Loucy (cell line): ENCODE measurements at regions not wholly inside any gene's neighbourhood (a gene's known extent, or its start where the extent isn't known, plus 50 kb on each side); places are given as distances from the start of the nearest gene placed in this dataset.

Experiments
- H2AFZ ChIP-seq: fragments of 200-600 bp; sonication (generic); 2 replicates; pipeline ENCODE4 v1.6.0; 2016; ENCODE audit warnings: antibody characterized with exemption, mild to moderate bottlenecking, low read length, moderate library complexity
- H3F3A ChIP-seq: fragments of 200-600 bp; 2 replicates; pipeline ENCODE4 v1.6.0; 2016; ENCODE audit warnings: antibody characterized with exemption, low read depth, mild to moderate bottlenecking
- H3K27me3 ChIP-seq: fragments of 200-600 bp; sonication (generic); 2 replicates; pipeline ENCODE4 v1.6.1; 2014; ENCODE audit warnings: low read length, mild to moderate bottlenecking; ENCODE audit not compliant: insufficient read depth, poor library complexity, severe bottlenecking
- H3K36me3 ChIP-seq: fragments of 200-600 bp; sonication (generic); 2 replicates; pipeline ENCODE4 v1.6.1; 2016; ENCODE audit warnings: low read length; ENCODE audit not compliant: insufficient read depth
- H3K4me1 ChIP-seq: fragments of 200-600 bp; sonication (generic); 2 replicates; pipeline ENCODE4 v1.5.1; 2014; ENCODE audit warnings: low read length, mild to moderate bottlenecking; ENCODE audit not compliant: insufficient read depth, poor library complexity, severe bottlenecking
- H3K4me2 ChIP-seq: fragments of 200-600 bp; sonication (generic); 2 replicates; pipeline ENCODE4 v1.6.0; 2014; ENCODE audit warnings: antibody characterized with exemption, low read length, low read depth, mild to moderate bottlenecking; ENCODE audit not compliant: poor library complexity, severe bottlenecking
- H3K4me3 ChIP-seq: fragments of 200-600 bp; sonication (generic); 2 replicates; pipeline ENCODE4 v1.5.1; 2014; ENCODE audit warnings: low read length, mild to moderate bottlenecking, mixed read lengths; ENCODE audit not compliant: poor library complexity, severe bottlenecking
- H3K79me2 ChIP-seq: fragments of 200-600 bp; sonication (generic); 2 replicates; pipeline ENCODE4 v1.6.1; 2014; ENCODE audit warnings: low read length; ENCODE audit not compliant: insufficient read depth
- H3K9ac ChIP-seq: fragments of 200-600 bp; sonication (generic); 2 replicates; pipeline ENCODE4 v1.6.0; 2014; ENCODE audit warnings: mild to moderate bottlenecking, low read depth, low read length, moderate library complexity; ENCODE audit not compliant: poor library complexity, severe bottlenecking
- H3K9me2 ChIP-seq: fragments of 200-600 bp; sonication (generic); replicated peaks from 2 replicates; pipeline ENCODE4 v1.6.1; 2016; ENCODE audit warnings: low read depth, low read length, mixed read lengths
- H3K9me3 ChIP-seq: fragments of 200-600 bp; sonication (generic); 2 replicates; pipeline ENCODE4 v1.6.1; 2014; ENCODE audit warnings: mild to moderate bottlenecking, antibody characterized with exemption, low read length, low read depth; ENCODE audit not compliant: insufficient read depth
- H4K20me1 ChIP-seq: fragments of 200-600 bp; sonication (generic); 2 replicates; pipeline ENCODE4 v1.6.0; 2014; ENCODE audit warnings: antibody characterized with exemption, low read length, mild to moderate bottlenecking; ENCODE audit not compliant: insufficient read depth, poor library complexity, severe bottlenecking
- CTCF ChIP-seq: fragments of 200-600 bp; sonication (generic); conservative IDR thresholded peaks from 2 replicates; pipeline ENCODE4 v1.5.1; 2014; ENCODE audit warnings: mild to moderate bottlenecking, antibody characterized with exemption, low read length
- EZH2phosphoT487 ChIP-seq: fragments of 200-600 bp; IDR thresholded peaks from 2 replicates; pipeline ENCODE4 v1.6.1; 2018; ENCODE audit warnings: antibody characterized with exemption, mild to moderate bottlenecking, moderate library complexity, borderline replicate concordance

GRCh38 chr13:74024856-74025255, 109.3 kb downstream of the KLF12 start:
- H2AFZ ChIP-seq, result no peak overlapping the region
- H3F3A ChIP-seq, result no peaks in the 10 kb centered on the region; the same call in 1 of the 2 replicates
- no peak overlapping the region for H3K9ac ChIP-seq
- H3K4me1 ChIP-seq, result peaks cover 18% of the 10 kb centered on the region
- no peaks in the 10 kb centered on the region for H3K27me3 ChIP-seq
- H3K9me2 ChIP-seq, result no peaks in the 10 kb centered on the region
- no peak for TF ChIP-seq CTCF
- TF ChIP-seq EZH2phosphoT487, result no peak
- H3K79me2 ChIP-seq, result peaks cover 20% of the 10 kb centered on the region
- peaks cover 9% of the 10 kb centered on the region; the same call in 1 of the 2 replicates for H3K9me3 ChIP-seq
- H3K4me2 ChIP-seq, result no peak overlapping the region
- peaks cover 7% of the 10 kb centered on the region for H4K20me1 ChIP-seq
- H3K36me3 ChIP-seq, result peaks cover 11% of the 10 kb centered on the region; the same call in 1 of the 2 replicates
- H3K4me3 ChIP-seq, result no peak overlapping the region

GRCh38 chr13:74024314-74024713, 109.9 kb downstream of the KLF12 start:
- Histone ChIP-seq H2AFZ (no peak overlapping the region), H3K9ac (no peak overlapping the region), H4K20me1 (peaks cover 7% of the 10 kb centered on the region), H3K4me2 (no peak overlapping the region), H3K27me3 (no peaks in the 10 kb centered on the region), H3K4me3 (no peak overlapping the region), H3K9me2 (no peaks in the 10 kb centered on the region), H3K79me2 (peaks cover 20% of the 10 kb centered on the region), H3K9me3 (peaks cover 9% of the 10 kb centered on the region; the same call in 1 of the 2 replicates), H3K36me3 (peaks cover 11% of the 10 kb centered on the region; the same call in 1 of the 2 replicates), H3K4me1 (peaks cover 18% of the 10 kb centered on the region), H3F3A (no peaks in the 10 kb centered on the region; the same call in 1 of the 2 replicates)
- TF ChIP-seq EZH2phosphoT487 (no peak), CTCF (no peak)

- Histone ChIP-seq H3K36me3 (peaks cover 11% of the 10 kb centered on the region; the same call in 1 of the 2 replicates), H3K9ac (no peak overlapping the region), H3K9me2 (no peaks in the 10 kb centered on the region), H3K9me3 (peaks cover 9% of the 10 kb centered on the region; the same call in 1 of the 2 replicates), H3K79me2 (peaks cover 20% of the 10 kb centered on the region), H3K27me3 (no peaks in the 10 kb centered on the region), H3K4me2 (no peak overlapping the region), H4K20me1 (peaks cover 7% of the 10 kb centered on the region), H3F3A (no peaks in the 10 kb centered on the region; the same call in 1 of the 2 replicates), H3K4me1 (peaks cover 18% of the 10 kb centered on the region), H2AFZ (no peak overlapping the region), H3K4me3 (no peak overlapping the region)
- TF ChIP-seq CTCF (no peak), EZH2phosphoT487 (no peak)
Observed at GRCh38 chr13:74023484-74023883, 110.7 kb downstream of the KLF12 start.
